Astrocyte of the spinal cord (primary cell): ENCODE measurements at regions not wholly inside any gene's neighbourhood (a gene's known extent, or its start where the extent isn't known, plus 50 kb on each side); places are given as distances from the start of the nearest gene placed in this dataset.
"Not testable (repeated sequence)": the region's sequence is repeated elsewhere in the genome, so short reads cannot be mapped to it uniquely, and the experiment has no call there.

Experiments used
- DNase-seq: peaks from one replicate; pipeline ENCODE4 v3.0.0; 2011; ENCODE audit warnings: low read depth, low spot score
- H3K4me3 ChIP-seq: 2 replicates; pipeline ENCODE4 v1.5.1; 2011; ENCODE audit warnings: low read depth, mild to moderate bottlenecking, low read length, moderate library complexity
- in situ Hi-C: cut with HindIII; loops from 2 replicates; pipeline ENCODE4 v1.10.0; 2017; ENCODE audit warnings: low sequenced_read_pairs

DNA sequence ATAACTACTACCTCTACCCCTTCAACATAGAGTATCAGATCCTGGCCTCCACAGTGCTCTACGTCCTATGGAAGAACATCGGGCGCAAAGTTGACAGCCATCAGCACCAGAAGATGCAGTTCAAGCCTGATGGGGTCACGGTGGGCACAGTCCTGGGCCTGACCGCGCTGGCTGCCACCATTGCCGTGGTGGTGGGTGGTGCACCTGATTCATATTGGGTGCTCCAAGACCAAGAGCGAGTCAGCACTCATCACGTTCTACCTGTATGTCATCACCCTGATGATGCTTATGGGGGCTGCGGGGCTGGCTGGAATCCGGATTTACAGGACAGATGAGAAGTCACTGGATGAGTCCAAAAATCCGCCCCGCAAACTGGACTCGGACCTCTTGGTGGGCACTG is 846.4 kb downstream of the RPIA start:
- H3K4me3 ChIP-seq, DNase-seq, in situ Hi-C loops: not testable (repeated sequence)

DNA sequence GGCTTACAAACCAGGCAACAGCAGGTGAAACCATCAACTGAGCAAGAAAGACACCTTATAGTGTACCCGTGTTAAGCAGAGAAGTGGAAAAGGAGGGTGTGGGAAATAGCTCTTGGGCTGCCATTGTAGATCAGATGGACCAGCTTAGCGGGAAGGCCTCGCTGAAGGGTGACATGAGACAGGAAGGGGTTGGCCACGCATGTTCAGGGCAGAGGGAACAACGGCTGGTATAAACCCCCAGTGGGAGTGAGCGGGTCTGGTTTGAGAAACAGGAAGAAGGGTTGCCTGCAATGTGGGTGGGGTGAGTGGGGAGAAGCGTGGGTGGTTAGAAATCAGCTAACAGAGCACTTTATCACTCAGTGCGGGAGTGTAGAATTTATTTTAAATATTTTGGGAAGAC is 852.6 kb downstream of the RPIA start:
- in situ Hi-C loops, DNase-seq, H3K4me3 ChIP-seq: not testable (repeated sequence)

DNA sequence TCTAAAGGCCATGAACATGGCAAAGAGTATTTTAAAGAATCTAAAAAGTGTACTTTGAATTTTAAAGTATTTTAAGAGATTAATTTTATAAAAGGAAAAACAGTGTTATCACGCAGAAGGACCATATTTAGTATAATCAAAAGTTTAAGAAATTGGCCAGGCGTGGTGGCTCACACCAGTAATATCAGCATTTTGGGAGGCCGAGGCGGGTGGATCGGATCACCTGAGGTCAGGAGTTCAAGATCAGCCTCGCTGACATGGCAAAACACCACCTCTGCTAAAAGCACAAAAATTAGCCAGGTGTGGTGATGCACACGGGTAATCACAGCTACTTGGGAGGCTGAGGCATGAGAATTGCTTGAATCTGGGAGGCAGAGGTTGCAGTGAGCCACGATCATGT is 887.7 kb downstream of the RPIA start:
- in situ Hi-C loops, DNase-seq, H3K4me3 ChIP-seq: not testable (repeated sequence)

DNA sequence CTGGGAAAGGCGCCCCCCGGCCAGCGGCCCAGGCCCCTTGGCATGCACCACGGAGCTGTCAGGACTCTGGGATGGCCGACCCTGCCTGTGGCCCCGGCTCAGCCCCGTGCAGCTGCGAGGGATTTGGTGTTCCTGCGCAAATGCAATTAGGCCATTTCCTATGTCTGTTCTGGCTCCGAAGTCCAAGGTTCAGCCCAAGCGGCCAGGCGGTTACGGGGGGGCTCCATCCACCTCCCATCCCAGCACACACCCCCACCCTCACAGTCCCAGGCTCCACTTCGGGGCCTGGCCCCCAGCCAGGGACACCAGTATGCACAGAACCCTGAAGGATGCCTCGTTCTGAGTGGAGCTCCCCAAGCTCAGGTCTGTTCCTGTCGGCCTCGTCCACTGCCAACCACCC is 891.3 kb downstream of the RPIA start:
- in situ Hi-C loops, H3K4me3 ChIP-seq: not testable (repeated sequence)
- peak; percentile 33 for DNase-seq

DNA sequence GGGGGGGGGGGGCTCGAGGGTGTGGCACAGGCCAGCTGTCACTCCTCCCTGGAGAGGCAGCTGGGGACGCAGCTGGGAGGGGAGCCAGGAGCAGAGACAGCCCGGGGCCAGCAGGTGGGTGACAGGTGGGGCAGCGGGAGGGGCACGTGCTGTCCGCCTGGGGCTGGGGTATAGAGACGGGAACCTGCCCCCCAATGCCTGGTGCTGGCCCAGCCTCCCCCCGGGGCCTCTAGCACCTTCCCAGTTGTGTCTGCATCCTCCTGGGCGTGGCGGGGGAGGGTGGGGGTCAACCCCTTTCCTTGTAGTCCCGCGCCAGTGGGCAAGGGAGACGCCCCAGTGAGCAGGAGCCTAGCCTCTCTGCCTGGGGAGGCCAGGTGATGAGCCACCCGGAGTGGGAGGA is 892.6 kb downstream of the RPIA start:
- DNase-seq, in situ Hi-C loops, H3K4me3 ChIP-seq: not testable (repeated sequence)

DNA sequence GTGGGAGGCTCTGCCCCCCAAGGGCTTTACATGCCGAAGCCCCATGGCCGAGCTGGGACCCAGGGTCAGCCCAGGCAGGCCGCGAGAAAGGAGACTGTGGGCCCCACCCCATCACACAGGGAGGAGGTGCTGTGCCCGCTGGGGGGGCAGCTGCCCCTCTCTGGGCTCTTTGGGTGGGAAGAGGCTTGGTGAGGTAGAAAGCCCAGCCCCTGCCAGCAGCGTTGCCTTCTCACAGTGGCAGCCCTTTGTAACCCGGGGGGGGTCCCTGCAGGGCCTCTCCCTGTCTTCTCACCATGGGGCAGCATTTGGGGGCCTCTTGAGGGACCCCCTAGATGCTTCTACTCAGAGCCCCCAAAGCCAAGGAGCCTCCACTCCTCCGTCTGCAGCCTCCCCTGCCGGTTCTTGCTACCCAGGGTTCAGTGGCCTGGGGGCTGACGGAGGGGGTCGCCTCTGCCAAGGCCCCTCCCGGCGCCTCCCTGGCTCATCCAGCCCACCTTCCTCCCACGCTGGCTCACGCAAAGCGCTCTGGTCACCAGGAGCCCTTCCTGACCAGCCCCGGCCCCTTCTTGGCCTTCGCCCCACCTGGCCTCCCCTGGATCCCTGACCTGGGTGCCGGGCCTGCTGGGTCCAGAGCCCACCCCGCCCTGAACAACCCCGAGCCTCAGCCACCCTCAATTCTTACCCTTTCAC is 893.5 kb downstream of the RPIA start:
- DNase-seq, in situ Hi-C loops: not testable (repeated sequence)
- peak overlapping the region; percentile 44 for H3K4me3 ChIP-seq

DNA sequence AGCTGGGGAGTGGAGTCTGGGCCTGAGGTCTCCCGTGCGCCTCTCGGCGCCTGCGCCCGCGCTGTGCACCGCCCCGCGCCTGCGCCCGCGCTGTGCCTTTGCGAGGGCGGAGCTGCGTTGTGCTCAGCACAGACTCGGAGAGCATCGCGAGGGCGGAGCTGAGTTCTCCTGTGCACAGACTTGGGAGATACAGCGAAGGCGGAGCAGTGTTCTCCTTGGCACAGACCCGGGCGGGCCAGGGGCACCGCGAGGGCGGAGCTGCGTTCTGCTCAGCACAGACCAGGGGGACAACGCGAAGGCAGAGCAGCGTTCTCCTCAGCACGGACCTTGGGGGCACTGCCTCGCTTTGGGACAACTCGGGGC is 894.1 kb downstream of the RPIA start:
- DNase-seq = peak; percentile 55
- in situ Hi-C loops = not testable (repeated sequence)
- peak overlapping the region; percentile 50 for H3K4me3 ChIP-seq

DNA sequence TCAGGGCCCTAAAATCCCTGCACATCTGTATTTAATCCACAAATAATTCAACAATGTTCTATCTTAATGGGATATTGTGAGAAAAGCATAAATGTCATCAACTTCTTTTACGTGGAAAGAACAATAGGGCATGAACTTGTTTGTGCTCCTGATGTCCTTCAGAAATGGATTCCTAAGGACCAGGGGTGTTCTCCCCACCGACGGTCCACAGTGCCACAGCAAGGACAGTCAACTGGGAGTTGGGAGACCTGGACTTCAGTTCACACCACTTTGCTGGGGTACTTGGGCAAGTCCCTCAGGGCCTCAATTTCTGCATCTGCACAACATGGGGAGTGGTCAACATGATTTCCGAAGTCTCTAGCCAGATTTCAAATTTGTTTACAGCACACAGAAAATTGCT is 908.4 kb downstream of the RPIA start:
- in situ Hi-C loops, DNase-seq, H3K4me3 ChIP-seq: not testable (repeated sequence)

DNA sequence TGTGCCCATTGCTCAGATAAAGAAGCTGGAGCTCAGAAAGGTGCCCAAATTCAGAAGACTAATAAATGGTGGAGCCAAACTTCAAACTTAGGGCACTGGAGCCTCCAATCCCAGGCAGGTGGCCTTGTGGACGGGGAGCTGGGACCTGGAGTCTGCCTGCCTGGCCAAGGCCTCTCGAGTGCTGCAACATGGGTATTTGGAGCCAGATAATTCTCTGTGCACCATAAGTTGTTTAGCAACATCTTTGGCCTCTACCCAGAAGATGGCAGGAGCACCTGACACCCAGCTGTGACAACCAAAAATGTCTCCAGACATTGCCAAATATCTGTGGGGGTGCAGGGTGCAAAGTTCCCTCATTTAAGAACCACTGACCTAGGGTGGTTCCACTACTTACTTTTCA is 915.0 kb downstream of the RPIA start:
- DNase-seq, H3K4me3 ChIP-seq, in situ Hi-C loops: not testable (repeated sequence)

DNA sequence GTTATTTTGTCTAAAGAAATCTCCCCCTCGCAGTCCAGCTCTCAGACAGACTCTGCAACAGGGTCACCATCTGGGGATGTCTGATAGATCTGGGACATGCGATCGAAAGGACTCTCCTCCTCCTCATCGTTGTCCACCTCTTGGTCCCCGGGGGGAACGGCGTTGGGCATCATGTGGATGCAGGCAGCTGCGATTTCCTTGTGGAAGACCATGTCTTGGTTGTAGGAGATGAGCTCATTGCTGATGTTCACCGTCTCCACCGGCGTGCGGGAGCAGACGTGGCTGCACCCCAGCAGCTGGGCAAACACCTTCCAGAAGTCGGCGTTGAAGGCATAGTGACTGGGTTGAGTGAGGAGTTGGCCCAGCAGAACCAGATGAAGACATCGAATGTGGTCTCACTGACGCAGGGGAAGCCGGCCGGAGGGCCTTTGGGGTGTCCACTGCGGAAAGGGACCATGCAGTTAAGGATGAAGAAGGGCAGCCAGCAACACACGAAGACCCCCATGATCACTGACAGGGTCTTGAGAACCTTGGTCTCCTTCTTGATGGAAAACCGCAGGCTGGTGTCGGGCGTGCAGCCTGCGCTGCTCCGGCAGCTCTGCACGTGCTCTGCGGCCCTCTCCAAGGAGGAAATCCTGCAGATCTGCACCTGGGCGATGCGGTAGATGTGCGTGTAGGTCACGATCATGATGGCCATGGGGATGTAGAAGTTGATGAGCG is 918.9 kb downstream of the RPIA start:
- H3K4me3 ChIP-seq, in situ Hi-C loops, DNase-seq: not testable (repeated sequence)

DNA sequence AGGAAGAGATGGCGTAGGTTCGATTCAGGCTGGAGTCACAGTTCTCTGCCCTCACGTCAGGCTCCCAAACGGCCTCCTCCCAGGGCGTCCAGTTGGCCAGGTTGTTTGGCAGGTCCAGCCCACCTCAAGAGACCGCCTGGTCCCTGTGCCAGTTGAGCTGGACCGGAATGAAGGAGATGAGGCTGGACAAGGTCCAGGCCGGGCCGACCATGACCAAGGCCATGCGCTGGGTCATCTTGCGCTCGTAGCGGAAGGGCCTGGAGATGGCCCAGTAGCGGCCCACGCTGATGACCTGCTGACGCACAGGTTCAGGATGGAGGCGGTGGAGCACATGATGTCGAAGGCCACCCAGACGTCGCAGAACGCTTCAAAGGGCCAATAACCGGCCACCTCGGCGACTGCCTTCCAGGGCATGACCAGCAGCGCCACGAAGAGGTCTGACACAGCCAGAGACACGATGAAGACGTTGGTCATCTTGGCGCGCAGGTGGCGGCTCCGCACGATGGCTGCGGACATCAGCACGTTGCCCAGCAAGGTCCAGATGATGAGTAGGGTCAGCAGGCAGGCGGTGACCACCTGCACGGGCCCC is 919.5 kb downstream of the RPIA start:
- in situ Hi-C loops, DNase-seq: not testable (repeated sequence)

DNA sequence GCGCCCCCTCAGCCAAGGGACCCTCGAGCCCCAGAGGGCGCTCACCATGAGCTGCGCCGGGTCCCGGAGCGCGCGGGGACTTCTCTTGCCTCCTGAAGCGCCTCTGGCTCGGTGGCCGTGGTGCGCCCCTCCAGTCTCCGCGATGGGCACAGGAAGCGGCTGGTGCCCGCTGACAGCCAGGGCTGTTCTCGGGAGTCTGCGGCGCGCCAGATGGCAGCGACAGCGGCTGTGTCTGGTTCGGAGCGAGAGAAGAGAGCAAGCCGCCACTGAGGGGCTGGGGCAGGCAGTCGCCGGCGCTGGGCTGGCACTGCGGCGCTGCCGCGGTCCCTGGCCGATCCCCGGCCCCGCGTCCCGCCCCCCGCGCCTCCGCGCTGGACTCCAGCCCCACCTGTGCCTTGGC is 920.2 kb downstream of the RPIA start:
- DNase-seq, in situ Hi-C loops, H3K4me3 ChIP-seq: not testable (repeated sequence)

More for the DNA sequence above, 919.5 kb downstream of the RPIA start:
- H3K4me3 ChIP-seq = not testable (repeated sequence)

DNA sequence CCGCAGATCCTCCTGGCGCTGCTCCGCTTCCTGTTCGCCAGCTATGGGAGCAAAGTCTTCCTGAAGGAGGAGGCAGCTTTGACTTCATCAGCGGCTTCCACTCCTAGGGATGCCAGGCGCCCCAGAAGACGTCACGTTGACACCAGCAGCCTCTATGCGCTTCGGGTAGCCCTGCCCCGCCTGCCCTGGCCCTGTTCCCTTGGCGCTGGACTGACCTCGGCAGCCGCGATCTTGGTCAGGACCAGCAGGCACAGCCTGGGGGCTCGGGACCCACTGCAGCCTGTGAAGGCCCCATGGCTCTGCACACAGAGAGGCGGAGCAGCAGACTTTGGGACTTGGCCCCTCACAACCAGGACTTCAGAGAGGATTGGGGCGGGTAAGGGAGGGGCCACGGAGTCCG is 957.8 kb downstream of the RPIA start:
- DNase-seq, H3K4me3 ChIP-seq, in situ Hi-C loops: not testable (repeated sequence)

DNA sequence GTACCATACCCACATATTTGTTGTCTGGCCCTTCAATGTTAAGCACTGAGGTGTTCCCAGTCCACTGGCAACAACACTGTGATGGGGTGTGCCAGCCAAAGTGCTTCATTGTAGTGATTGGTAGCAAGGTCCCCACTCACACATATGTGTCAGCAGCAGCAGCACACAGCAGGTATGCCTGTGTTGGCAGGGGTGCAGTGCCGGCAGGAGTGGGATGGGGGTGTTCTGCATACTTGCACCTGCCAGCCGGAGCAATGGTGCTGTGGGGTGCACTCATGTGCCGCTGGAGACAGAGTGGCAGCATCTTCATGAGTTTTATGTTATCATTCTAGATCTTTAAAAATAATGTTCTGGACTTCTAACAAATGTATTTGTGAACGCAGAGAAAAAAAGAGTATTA is 987.8 kb downstream of the RPIA start:
- H3K4me3 ChIP-seq, in situ Hi-C loops: not testable (repeated sequence)

More for the DNA sequence above, 987.8 kb downstream of the RPIA start:
- not testable (repeated sequence) for DNase-seq
